Gastrocnemius medialis (tissue), 4 donors: ENCODE measurements at regions not wholly inside any gene's neighbourhood (a gene's known extent, or its start where the extent isn't known, plus 50 kb on each side); places are given as distances from the start of the nearest gene placed in this dataset.

Experiments used
- ATAC-seq, 2 donors: fragments of 150-250 bp; one replicate each; pipeline ENCODE4 v1.9.1; 2016
- DNase-seq, 2 donors: peaks; one replicate each; pipeline ENCODE4 v3.0.0-alpha.2; 2019
- H3K27ac ChIP-seq, 4 donors: fragments of 200-600 bp; sonication (generic); 1 replicate in 1 of 4; 2 replicates in 3 of 4; pipeline ENCODE4 v1.5.1; 2016 to 2018; ENCODE audit warnings: mild to moderate bottlenecking in 2 of 4, moderate library complexity in 1 of 4
- H3K27me3 ChIP-seq, 3 donors: fragments of 200-600 bp; sonication (generic) in 2 of 3; 1 replicate in 1 of 3; 2 replicates in 2 of 3; pipeline versions ENCODE4 v1.5.1 to v1.6.0; 2016 to 2019; ENCODE audit warnings: mild to moderate bottlenecking in 1 of 3, moderate library complexity in 1 of 3
- H3K36me3 ChIP-seq, 2 donors: fragments of 200-600 bp; sonication (generic) in 1 of 2; one replicate each; pipeline ENCODE4 v1.5.1; 2017 to 2018
- H3K4me1 ChIP-seq, 2 donors: fragments of 200-600 bp; sonication (generic) in 1 of 2; one replicate each; pipeline ENCODE4 v1.5.1; 2016 to 2017; ENCODE audit warnings: mild to moderate bottlenecking in 2 of 2
- H3K4me3 ChIP-seq, 4 donors: fragments of 200-600 bp; sonication (generic) in 3 of 4; 1 replicate in 1 of 4; 2 replicates in 3 of 4; pipeline ENCODE4 v1.5.1; 2016 to 2019; ENCODE audit warnings: mild to moderate bottlenecking in 2 of 4
- H3K9me3 ChIP-seq, 3 donors: fragments of 200-600 bp; sonication (generic) in 2 of 3; 1 replicate in 1 of 3; 2 replicates in 2 of 3; pipeline ENCODE4 v1.5.1; 2016 to 2019
- CTCF ChIP-seq, 5 experiments: fragments of 450-650 bp in 3 of 5; fragments of 200-600 bp in 2 of 5; sonication (generic) in 2 of 5; IDR thresholded peaks in 4 of 5; conservative IDR thresholded peaks in 1 of 5; 1 replicate in 4 of 5; 2 replicates in 1 of 5; pipeline ENCODE4 v1.5.1; 2016 to 2019; ENCODE audit warnings: antibody characterized with exemption in 5 of 5, mild to moderate bottlenecking in 3 of 5, moderate library complexity in 3 of 5
- POLR2A ChIP-seq, 2 donors: fragments of 450-650 bp; IDR thresholded peaks; one replicate each; pipeline ENCODE4 v1.6.1; 2017; ENCODE audit warnings: antibody characterized with exemption in 2 of 2, mild to moderate bottlenecking in 2 of 2, moderate library complexity in 2 of 2
- in situ Hi-C, 4 donors: fragments of 200-750 bp; cut with MboI; loops; one replicate each; pipeline versions ENCODE4 v1.15.0 to v1.8.0; 2017; ENCODE audit warnings: low sequenced_read_pairs in 4 of 4
- intact Hi-C: fragments of 100-400 bp; cut with DNase I; formaldehyde crosslinking; loops from one replicate; pipeline ENCODE4 v1.15.1; 2023; ENCODE audit warnings: low total_unique reads

- Histone ChIP-seq H3K4me1 (peaks cover 0 to under 1% of the 10 kb centered on the region in 2 donors), H3K36me3 (no peaks in the 10 kb centered on the region), H3K27ac (no peak overlapping the region), H3K27me3 (no peaks in the 10 kb centered on the region), H3K9me3 (no peaks in the 10 kb centered on the region), H3K4me3 (no peak overlapping the region)
- intact Hi-C loops: no loop called here
- TF ChIP-seq POLR2A (IDR thresholded peaks at IDR 0.05) (no peak), CTCF (IDR thresholded peaks at IDR 0.05 in 4 of 5, conservative IDR thresholded peaks at IDR 0.05 in 1 of 5) (no peak)
- in situ Hi-C loops: no loop called here
- ATAC-seq (no peak), DNase-seq (no peak)
Measured at GRCh38 chr17:77785312-77785905, 173.1 kb upstream of the TNRC6C start.

GRCh38 chr17:77786090-77786489 lies 172.4 kb upstream of the TNRC6C start:
- no peaks in the 10 kb centered on the region for H3K27me3 ChIP-seq

GRCh38 chr17:77786740-77787505 lies 171.6 kb upstream of the TNRC6C start:
- Histone ChIP-seq H3K9me3 (no peaks in the 10 kb centered on the region), H3K36me3 (no peaks in the 10 kb centered on the region), H3K4me1 (no peaks in the 10 kb centered on the region), H3K27ac (no peak overlapping the region), H3K27me3 (no peaks in the 10 kb centered on the region), H3K4me3 (no peak overlapping the region)
- no peak for ATAC-seq
- in situ Hi-C loops (no loop called here), intact Hi-C loops (no loop called here)
- DNase-seq: no peak
- TF ChIP-seq POLR2A (IDR thresholded peaks at IDR 0.05) (no peak), CTCF (IDR thresholded peaks at IDR 0.05 in 4 of 5, conservative IDR thresholded peaks at IDR 0.05 in 1 of 5) (no peak)

More at GRCh38 chr17:77786090-77786489, 172.4 kb upstream of the TNRC6C start:
- intact Hi-C loops (no loop called here), in situ Hi-C loops (no loop called here)
- Histone ChIP-seq H3K9me3 (no peaks in the 10 kb centered on the region), H3K36me3 (no peaks in the 10 kb centered on the region), H3K4me1 (no peaks in the 10 kb centered on the region), H3K27ac (no peak overlapping the region), H3K4me3 (no peak overlapping the region)
- TF ChIP-seq POLR2A (IDR thresholded peaks at IDR 0.05) (no peak), CTCF (IDR thresholded peaks at IDR 0.05 in 4 of 5, conservative IDR thresholded peaks at IDR 0.05 in 1 of 5) (no peak)
- ATAC-seq (no peak), DNase-seq (no peak)

GRCh38 chr17:77790143-77790829 lies 168.2 kb upstream of the TNRC6C start:
- DNase-seq: no peak
- no peak for ATAC-seq

More at GRCh38 chr17:77790143-77790829, 168.2 kb upstream of the TNRC6C start:
- Histone ChIP-seq H3K9me3 (no peaks in the 10 kb centered on the region), H3K27me3 (no peaks in the 10 kb centered on the region), H3K27ac (no peak overlapping the region), H3K36me3 (no peaks in the 10 kb centered on the region), H3K4me3 (no peak overlapping the region), H3K4me1 (no peaks in the 10 kb centered on the region)
- intact Hi-C loops (no loop called here), in situ Hi-C loops (no loop called here)
- no peak for TF ChIP-seq CTCF (IDR thresholded peaks at IDR 0.05 in 4 of 5, conservative IDR thresholded peaks at IDR 0.05 in 1 of 5)
- TF ChIP-seq POLR2A (IDR thresholded peaks at IDR 0.05): no peak
